GM12892 (cell line): ENCODE measurements at regions not wholly inside any gene's neighbourhood (a gene's known extent, or its start where the extent isn't known, plus 50 kb on each side); places are given as distances from the start of the nearest gene placed in this dataset.

Experiments used
- POLR2A ChIP-seq: IDR thresholded peaks from 2 replicates; pipeline ENCODE4 v1.6.1; 2011; ENCODE audit warnings: low read depth, low read length, control low read depth
- POLR2AphosphoS5 ChIP-seq: IDR thresholded peaks from 2 replicates; pipeline ENCODE4 v1.6.1; 2011; ENCODE audit warnings: low read depth, low read length, control low read depth
- TAF1 ChIP-seq: IDR thresholded peaks from 2 replicates; pipeline ENCODE4 v1.6.1; 2011; ENCODE audit warnings: low read depth, mild to moderate bottlenecking, control low read depth, low read length, borderline replicate concordance

DNA sequence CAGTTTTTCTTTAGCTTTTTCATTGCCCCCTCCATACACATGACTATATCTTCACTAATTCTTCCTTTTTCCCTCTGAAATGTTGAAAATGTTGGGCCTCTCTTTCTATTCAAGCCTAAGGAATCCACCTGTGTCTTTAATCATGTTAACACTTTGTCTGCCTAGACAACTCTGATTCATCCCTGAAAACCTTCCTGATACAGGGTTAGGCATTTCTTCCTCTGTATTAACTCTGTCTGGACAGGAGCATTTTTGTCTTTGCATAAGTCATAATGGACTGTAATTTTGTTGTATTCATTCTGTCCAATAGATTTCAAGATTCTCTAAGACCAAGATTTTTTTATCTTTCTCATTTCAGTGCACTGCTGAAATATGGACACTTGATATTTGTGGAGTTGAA is 297.3 kb downstream of the IKZF2 start:
- no peak for TF ChIP-seq POLR2AphosphoS5
- no peak for TF ChIP-seq POLR2A
- no peak for TF ChIP-seq TAF1
